ENCODE measurements at regions not wholly inside any gene's neighbourhood (a gene's known extent, or its start where the extent isn't known, plus 50 kb on each side); places are given as distances from the start of the nearest gene placed in this dataset.
"Not testable (repeated sequence)": the region's sequence is repeated elsewhere in the genome, so short reads cannot be mapped to it uniquely, and the experiment has no call there.

- in situ Hi-C loops (cut with HindIII; ENCODE audit: low pct_unique_long_range_greater_than_20kb, low sequenced_read_pairs), result no loop called here
These were observed 1462.1 kb downstream of the DPP10 start for GRCh38 chr2:115904516-115904915.

DNA sequence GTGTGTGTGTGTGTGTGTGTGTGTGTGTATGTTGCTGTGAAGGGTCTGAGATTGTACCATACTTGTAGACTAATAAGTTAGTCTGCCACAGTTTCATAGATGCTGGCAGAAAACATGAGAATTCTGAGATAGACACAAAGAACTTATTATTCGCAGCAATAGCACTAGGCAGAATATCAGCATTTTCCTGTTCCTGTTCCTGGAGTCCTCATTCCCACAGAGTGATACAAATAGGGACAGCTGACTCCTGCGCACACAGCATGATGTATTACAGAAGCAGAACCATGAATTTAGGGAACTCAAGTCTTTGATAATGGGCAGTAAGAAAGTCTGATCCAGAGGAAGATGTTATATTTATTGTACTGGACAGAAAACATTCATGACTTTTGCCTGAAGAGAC is 1466.3 kb downstream of the DPP10 start:
- no peak for DNase-seq (ENCODE audit: low read depth in 1 of 2, low spot score in 1 of 2)
- in situ Hi-C loops (cut with HindIII; ENCODE audit: low pct_unique_long_range_greater_than_20kb, low sequenced_read_pairs), result no loop called here
- no peak for TF ChIP-seq JUND (IDR thresholded peaks at IDR 0.05; ENCODE audit: low read depth)

More at GRCh38 chr2:115904516-115904915, 1462.1 kb downstream of the DPP10 start:
- TF ChIP-seq JUND (IDR thresholded peaks at IDR 0.05; ENCODE audit: low read depth), result no peak
- DNase-seq (ENCODE audit: low read depth in 1 of 2, low spot score in 1 of 2), result no peak

DNA sequence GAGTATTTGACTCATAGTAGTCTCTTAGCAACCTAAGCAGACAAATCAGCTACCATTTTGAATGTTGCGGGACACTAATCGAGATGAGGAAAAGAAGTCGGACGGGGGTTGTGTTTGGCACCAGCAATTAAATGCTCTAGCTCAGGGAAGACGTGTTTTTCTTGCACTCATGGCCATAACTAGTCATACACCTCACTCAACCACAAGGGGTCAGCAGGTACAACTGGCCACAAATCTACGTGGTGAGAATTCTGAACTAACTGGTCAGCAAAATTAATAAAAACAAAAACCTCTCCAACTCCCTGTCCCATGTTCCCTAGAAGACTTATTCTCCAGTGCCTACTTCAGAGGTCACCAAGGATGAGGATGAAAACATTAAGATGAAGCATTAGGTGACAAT is 1467.8 kb downstream of the DPP10 start:
- TF ChIP-seq JUND (IDR thresholded peaks at IDR 0.05; ENCODE audit: low read depth), result no peak
- peak in 1 of 2 experiments; percentile 57 for DNase-seq (ENCODE audit: low read depth in 1 of 2, low spot score in 1 of 2)
- in situ Hi-C loops (cut with HindIII; ENCODE audit: low pct_unique_long_range_greater_than_20kb, low sequenced_read_pairs), result no loop called here

- TF ChIP-seq JUND (IDR thresholded peaks at IDR 0.05; ENCODE audit: low read depth), result no peak
- in situ Hi-C loops (cut with HindIII; ENCODE audit: low pct_unique_long_range_greater_than_20kb, low sequenced_read_pairs), result no loop called here
- DNase-seq (ENCODE audit: low read depth in 1 of 2, low spot score in 1 of 2), result no peak
These were observed 1471.5 kb downstream of the DPP10 start for GRCh38 chr2:115913921-115914320.

DNA sequence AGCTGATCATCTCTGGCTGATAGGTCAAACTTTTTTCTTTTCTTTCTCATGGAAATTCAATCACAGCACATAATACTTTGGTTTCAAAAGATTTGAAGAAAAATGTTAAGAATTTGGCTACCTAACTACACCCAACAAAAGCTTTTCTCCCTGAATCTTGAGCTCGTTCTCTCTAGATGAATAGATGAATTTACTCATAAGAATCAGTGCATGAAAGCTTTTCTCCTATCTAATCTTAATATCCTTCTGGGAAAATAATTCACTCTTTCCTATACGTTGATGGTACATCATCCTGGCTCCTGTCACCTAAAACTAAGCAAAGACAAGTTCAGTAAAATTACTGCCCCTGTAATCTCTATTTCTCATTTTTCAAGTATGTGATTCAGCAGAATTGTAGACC is 1479.1 kb downstream of the DPP10 start:
- TF ChIP-seq JUND (IDR thresholded peaks at IDR 0.05; ENCODE audit: low read depth), result no peak
- in situ Hi-C loops (cut with HindIII; ENCODE audit: low pct_unique_long_range_greater_than_20kb, low sequenced_read_pairs), result no loop called here
- no peak for DNase-seq (ENCODE audit: low read depth in 1 of 2, low spot score in 1 of 2)

- in situ Hi-C loops (cut with HindIII; ENCODE audit: low pct_unique_long_range_greater_than_20kb, low sequenced_read_pairs), result no loop called here
- DNase-seq (ENCODE audit: low read depth in 1 of 2, low spot score in 1 of 2), result no peak
- TF ChIP-seq JUND (IDR thresholded peaks at IDR 0.05; ENCODE audit: low read depth), result no peak
These were observed 1497.5 kb downstream of the DPP10 start for GRCh38 chr2:115939902-115940301.

DNA sequence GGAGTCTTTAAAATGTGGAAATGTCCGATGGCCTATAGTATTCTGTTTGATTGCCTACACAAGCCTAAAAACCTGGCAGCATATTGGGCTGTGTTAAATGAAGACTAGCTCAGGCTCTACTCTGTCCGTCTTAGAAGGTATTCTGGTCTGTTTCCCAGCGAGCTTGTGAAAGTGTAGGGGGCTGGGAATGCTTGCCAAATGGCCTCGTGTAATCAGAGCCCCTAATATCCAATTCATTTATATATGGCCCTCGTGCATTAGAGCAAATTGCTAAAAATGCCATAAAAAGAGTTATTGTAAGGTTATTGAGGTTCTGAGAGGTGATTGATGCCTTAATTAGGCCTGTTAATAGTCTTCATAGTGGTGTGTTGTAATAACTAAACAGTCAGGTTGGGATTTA is 1500.4 kb downstream of the DPP10 start:
- TF ChIP-seq JUND (IDR thresholded peaks at IDR 0.05; ENCODE audit: low read depth), result no peak
- DNase-seq (ENCODE audit: low read depth in 1 of 2, low spot score in 1 of 2), result no peak
- in situ Hi-C loops (cut with HindIII; ENCODE audit: low pct_unique_long_range_greater_than_20kb, low sequenced_read_pairs), result no loop called here

GRCh38 chr2:115946341-115946740 is 1503.9 kb downstream of the DPP10 start:
- no peak for TF ChIP-seq JUND (IDR thresholded peaks at IDR 0.05; ENCODE audit: low read depth)
- no peak for DNase-seq (ENCODE audit: low read depth in 1 of 2, low spot score in 1 of 2)
- in situ Hi-C loops (cut with HindIII; ENCODE audit: low pct_unique_long_range_greater_than_20kb, low sequenced_read_pairs), result no loop called here

- in situ Hi-C loops (cut with HindIII; ENCODE audit: low pct_unique_long_range_greater_than_20kb, low sequenced_read_pairs), result no loop called here
- no peak for TF ChIP-seq JUND (IDR thresholded peaks at IDR 0.05; ENCODE audit: low read depth)
- no peak for DNase-seq (ENCODE audit: low read depth in 1 of 2, low spot score in 1 of 2)
These were observed 1504.5 kb downstream of the DPP10 start for GRCh38 chr2:115946891-115947290.

DNA sequence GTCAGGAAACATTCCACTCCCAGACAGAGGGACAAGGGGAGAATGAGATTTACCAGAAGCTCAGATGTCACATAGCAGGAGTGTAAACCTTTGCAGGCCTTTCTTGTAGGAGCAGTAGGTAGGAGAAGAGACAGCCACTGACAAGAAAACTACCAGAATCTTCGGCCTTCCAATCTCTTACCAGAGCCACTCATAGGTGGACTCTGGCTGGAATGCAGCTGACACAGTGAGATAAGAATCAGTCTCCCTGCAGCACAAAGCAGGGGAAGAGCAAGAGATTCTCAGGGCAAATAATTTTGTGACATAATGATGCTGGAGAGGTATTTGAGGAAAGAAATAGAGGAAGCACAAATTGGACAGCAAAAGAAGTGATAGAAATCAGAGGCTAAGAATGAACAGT is 1534.5 kb downstream of the DPP10 start:
- peak in 1 of 2 experiments; percentile 18 for DNase-seq (ENCODE audit: low read depth in 1 of 2, low spot score in 1 of 2)
- TF ChIP-seq JUND (IDR thresholded peaks at IDR 0.05; ENCODE audit: low read depth), result no peak
- in situ Hi-C loops (cut with HindIII; ENCODE audit: low pct_unique_long_range_greater_than_20kb, low sequenced_read_pairs), result no loop called here

DNA sequence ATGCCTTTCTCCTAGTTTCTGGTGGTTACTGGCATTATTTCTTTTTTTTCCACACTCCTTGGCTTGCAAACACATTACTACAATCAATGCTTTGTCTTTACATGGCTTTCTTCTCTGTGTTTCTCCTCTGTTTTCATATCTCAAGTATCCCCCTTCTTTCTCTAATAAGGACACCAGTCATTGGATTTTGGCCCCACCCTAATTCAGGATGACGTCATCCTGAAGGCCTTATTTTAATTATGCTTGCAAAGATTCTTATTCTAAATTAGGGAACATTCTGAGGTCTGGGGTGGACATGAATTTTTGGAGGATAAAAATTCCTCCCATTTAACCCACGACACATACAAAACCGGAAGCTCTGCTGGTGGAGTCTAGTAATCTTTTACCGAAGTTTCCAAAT is 1556.6 kb downstream of the DPP10 start:
- no peak for DNase-seq (ENCODE audit: low read depth in 1 of 2, low spot score in 1 of 2)
- TF ChIP-seq JUND (IDR thresholded peaks at IDR 0.05; ENCODE audit: low read depth), result no peak
- in situ Hi-C loops (cut with HindIII; ENCODE audit: low pct_unique_long_range_greater_than_20kb, low sequenced_read_pairs), result no loop called here

GRCh38 chr2:116023026-116023425 is 1580.6 kb downstream of the DPP10 start:
- no peak for DNase-seq (ENCODE audit: low read depth in 1 of 2, low spot score in 1 of 2)
- TF ChIP-seq JUND (IDR thresholded peaks at IDR 0.05; ENCODE audit: low read depth), result no peak
- in situ Hi-C loops (cut with HindIII; ENCODE audit: low pct_unique_long_range_greater_than_20kb, low sequenced_read_pairs), result no loop called here

DNA sequence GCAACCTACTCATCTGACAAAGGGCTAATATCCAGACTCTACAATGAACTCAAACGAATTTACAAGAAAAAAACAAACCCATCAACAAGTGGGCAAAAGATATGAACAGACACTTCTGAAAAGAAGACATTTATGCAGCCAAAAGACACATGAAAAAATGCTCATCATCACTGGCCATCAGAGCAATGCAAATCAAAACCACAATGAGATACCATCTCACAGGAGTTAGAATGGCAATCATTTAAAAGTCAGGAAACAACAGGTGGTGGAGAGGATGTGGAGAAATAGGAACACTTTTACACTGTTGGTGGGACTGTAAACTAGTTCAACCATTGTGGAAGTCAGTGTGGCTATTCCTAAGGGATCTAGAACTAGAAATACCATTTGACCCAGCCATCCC is 1596.3 kb downstream of the DPP10 start:
- in situ Hi-C loops (cut with HindIII; ENCODE audit: low pct_unique_long_range_greater_than_20kb, low sequenced_read_pairs); DNase-seq (ENCODE audit: low read depth in 1 of 2, low spot score in 1 of 2): not testable (repeated sequence)

- in situ Hi-C loops (cut with HindIII; ENCODE audit: low pct_unique_long_range_greater_than_20kb, low sequenced_read_pairs), result no loop called here
- no peak for TF ChIP-seq JUND (IDR thresholded peaks at IDR 0.05; ENCODE audit: low read depth)
- no peak for DNase-seq (ENCODE audit: low read depth in 1 of 2, low spot score in 1 of 2)
These were observed 1600.1 kb downstream of the DPP10 start for GRCh38 chr2:116042530-116042929.
